Spleen (tissue), 11 donors: ENCODE measurements at regions not wholly inside any gene's neighbourhood (a gene's known extent, or its start where the extent isn't known, plus 50 kb on each side); places are given as distances from the start of the nearest gene placed in this dataset.
"Not testable (repeated sequence)": the region's sequence is repeated elsewhere in the genome, so short reads cannot be mapped to it uniquely, and the experiment has no call there.

Experiments used
- DNase-seq: peaks from one replicate; pipeline ENCODE4 v3.0.0-alpha.2; 2020
- H3K27ac ChIP-seq, 8 donors: fragments of 200-600 bp; sonication (generic) in 7 of 8; 1 replicate in 4 of 8; 2 replicates in 4 of 8; pipeline versions ENCODE4 v1.5.0 to v1.8.0; 2016 to 2021; ENCODE audit warnings: inconsistent platforms in 4 of 8, mild to moderate bottlenecking in 4 of 8, moderate library complexity in 1 of 8
- H3K27me3 ChIP-seq, 7 donors: fragments of 200-600 bp; sonication (generic) in 6 of 7; replicated peaks in 1 of 7; 1 replicate in 4 of 7; 2 replicates in 3 of 7; pipeline versions ENCODE4 v1.5.0 to v1.8.0; 2016 to 2021; ENCODE audit warnings: inconsistent platforms in 3 of 7, mild to moderate bottlenecking in 1 of 7
- H3K36me3 ChIP-seq, 6 donors: fragments of 200-600 bp; sonication (generic) in 5 of 6; 1 replicate in 4 of 6; 2 replicates in 2 of 6; pipeline versions ENCODE4 v1.5.0 to v1.8.0; 2016 to 2021; ENCODE audit warnings: inconsistent platforms in 2 of 6
- H3K4me1 ChIP-seq, 6 donors: fragments of 200-600 bp; sonication (generic) in 5 of 6; 1 replicate in 3 of 6; 2 replicates in 3 of 6; pipeline versions ENCODE4 v1.5.0 to v1.8.0; 2016 to 2021; ENCODE audit warnings: inconsistent platforms in 3 of 6
- H3K4me3 ChIP-seq, 8 donors: fragments of 200-600 bp; sonication (generic) in 7 of 8; 1 replicate in 4 of 8; 2 replicates in 4 of 8; pipeline versions ENCODE4 v1.5.0 to v1.8.0; 2016 to 2021; ENCODE audit warnings: inconsistent platforms in 4 of 8, mild to moderate bottlenecking in 4 of 8, moderate library complexity in 2 of 8
- H3K9me3 ChIP-seq, 8 donors: fragments of 200-600 bp; sonication (generic) in 7 of 8; 1 replicate in 4 of 8; 2 replicates in 4 of 8; pipeline versions ENCODE4 v1.5.0 to v1.8.0; 2016 to 2021; ENCODE audit warnings: inconsistent platforms in 4 of 8
- CTCF ChIP-seq, 11 experiments: fragments of 200-600 bp in 7 of 11; fragments of 450-650 bp in 4 of 11; sonication (generic) in 4 of 11; IDR thresholded peaks in 8 of 11; conservative IDR thresholded peaks in 3 of 11; 1 replicate in 7 of 11; 2 replicates in 4 of 11; pipeline versions ENCODE4 v1.4.0 to v1.8.0; 2016 to 2021; ENCODE audit warnings: antibody characterized with exemption in 11 of 11, inconsistent platforms in 4 of 11, mild to moderate bottlenecking in 1 of 11
- POLR2A ChIP-seq, 3 donors: fragments of 450-650 bp; IDR thresholded peaks; one replicate each; pipeline ENCODE4 v1.5.1; 2017; ENCODE audit warnings: antibody characterized with exemption in 3 of 3, mild to moderate bottlenecking in 1 of 3
- POLR2AphosphoS5 ChIP-seq, 3 donors: sonication (generic); formaldehyde crosslinking; IDR thresholded peaks; one replicate each; pipeline ENCODE4 v1.5.1; 2017; ENCODE audit warnings: antibody characterized with exemption in 3 of 3
- WGBS, 5 donors: extraction: QIAGEN DNeasy Blood & Tissue Kit in 3 of 5; methylation state at CpG; one replicate each; pipeline versions ENCODE4 v1.1.5 to v1.1.7; 2013 to 2018; 5-methylcytosine and 5-hydroxymethylcytosine counted together
- intact Hi-C: fragments of 100-400 bp; cut with DNase I; formaldehyde crosslinking; loops from one replicate; pipeline ENCODE4 v1.15.0; 2023; ENCODE audit warnings: low total_unique reads
- donor health status: healthy with polysubstance abuse.
- donor health status: DM: no; HTN: no; CAD: no; lungs with moderate emphysema.
- donor health status: DM: no; HTN: no; CAD: no.
- donor health status: Bipolar disorder and iron deficiency.
- donor health status: healthy.
- donor health status: DM: no; HTN: no; CAD: no.
- donor health status: DM: yes; HTN: yes; CAD: no.

- H3K4me3 ChIP-seq = no peak overlapping the region
Measured at GRCh38 chr12:131235871-131236271, 282.2 kb downstream of the ADGRD1 start.

GRCh38 chr12:131239384-131240094 lies 285.8 kb downstream of the ADGRD1 start:
- no peak for DNase-seq
- intact Hi-C loops = no loop called here
- 61 to 72% (median 65%) methylated on average over 7 of the region's 7 CpGs for WGBS, 5 donors

More at GRCh38 chr12:131235871-131236271, 282.2 kb downstream of the ADGRD1 start:
- Histone ChIP-seq H3K9me3 (peaks cover 0 to 9% (median 5%) of the 10 kb centered on the region in 8 donors), H3K4me1 (peaks cover 0 to 4% (median 0%) of the 10 kb centered on the region in 6 donors), H3K36me3 (no peaks in the 10 kb centered on the region), H3K27me3 (no peaks in the 10 kb centered on the region), H3K27ac (no peak overlapping the region)
- no peak for TF ChIP-seq CTCF (IDR thresholded peaks at IDR 0.05 in 8 of 11, conservative IDR thresholded peaks at IDR 0.05 in 3 of 11)
- TF ChIP-seq POLR2AphosphoS5 (IDR thresholded peaks at IDR 0.05) = no peak
- TF ChIP-seq POLR2A (IDR thresholded peaks at IDR 0.05) = no peak
- DNase-seq = peak; percentile 58
- WGBS, 5 donors = 81 to 92% (median 86%) methylated on average over 12 of the region's 12 CpGs
- intact Hi-C loops = no loop called here

GRCh38 chr12:131241517-131241916 lies 287.8 kb downstream of the ADGRD1 start:
- Histone ChIP-seq H3K4me3 (no peak overlapping the region), H3K27me3 (peaks cover 0 to 13% (median 0%) of the 10 kb centered on the region in 7 donors), H3K4me1 (no peaks in the 10 kb centered on the region), H3K9me3 (peaks cover 0 to 10% (median 0%) of the 10 kb centered on the region in 8 donors), H3K36me3 (no peaks in the 10 kb centered on the region), H3K27ac (no peak overlapping the region)
- TF ChIP-seq POLR2AphosphoS5 (IDR thresholded peaks at IDR 0.05) (no peak), POLR2A (IDR thresholded peaks at IDR 0.05) (no peak), CTCF (IDR thresholded peaks at IDR 0.05 in 8 of 11, conservative IDR thresholded peaks at IDR 0.05 in 3 of 11) (no peak)
- intact Hi-C loops = no loop called here
- peak; percentile 37 for DNase-seq

More at GRCh38 chr12:131239384-131240094, 285.8 kb downstream of the ADGRD1 start:
- Histone ChIP-seq H3K27me3 (no peaks in the 10 kb centered on the region), H3K27ac (no peak overlapping the region), H3K4me1 (no peaks in the 10 kb centered on the region), H3K36me3 (no peaks in the 10 kb centered on the region), H3K4me3 (no peak overlapping the region), H3K9me3 (peaks cover 0 to 10% (median 0%) of the 10 kb centered on the region in 8 donors)
- TF ChIP-seq POLR2AphosphoS5 (IDR thresholded peaks at IDR 0.05) (no peak), CTCF (IDR thresholded peaks at IDR 0.05 in 8 of 11, conservative IDR thresholded peaks at IDR 0.05 in 3 of 11) (no peak), POLR2A (IDR thresholded peaks at IDR 0.05) (no peak)

- Histone ChIP-seq H3K4me1 (no peaks in the 10 kb centered on the region), H3K36me3 (no peaks in the 10 kb centered on the region)
- intact Hi-C loops = no loop called here
Measured at GRCh38 chr12:131242741-131243496, 289.2 kb downstream of the ADGRD1 start.

GRCh38 chr12:131244157-131244688 lies 290.5 kb downstream of the ADGRD1 start:
- H3K4me1 ChIP-seq, intact Hi-C loops, H3K4me3 ChIP-seq, H3K36me3 ChIP-seq, H3K27ac ChIP-seq: not testable (repeated sequence)
- H3K27me3 ChIP-seq = peaks cover 0 to 21% (median 0%) of the 10 kb centered on the region in 7 donors
- WGBS, 5 donors = 53 to 87% (median 81%) methylated on average over 3 to 9 of the region's 15 CpGs; no CpG with 5 or more reads in 1 of the 5 donors
- peak; percentile 64 for DNase-seq
- H3K9me3 ChIP-seq = peaks cover 0 to 10% (median 0%) of the 10 kb centered on the region in 8 donors

More at GRCh38 chr12:131242741-131243496, 289.2 kb downstream of the ADGRD1 start:
- no peak overlapping the region for H3K27ac ChIP-seq
- H3K9me3 ChIP-seq = peaks cover 0 to 10% (median 0%) of the 10 kb centered on the region in 8 donors
- no peak overlapping the region for H3K4me3 ChIP-seq
- 80 to 88% (median 87%) methylated on average over 5 of the region's 5 CpGs for WGBS, 5 donors
- TF ChIP-seq CTCF (IDR thresholded peaks at IDR 0.05 in 8 of 11, conservative IDR thresholded peaks at IDR 0.05 in 3 of 11) = no peak
- no peak for TF ChIP-seq POLR2A (IDR thresholded peaks at IDR 0.05)
- TF ChIP-seq POLR2AphosphoS5 (IDR thresholded peaks at IDR 0.05) = no peak
- peaks cover 0 to 16% (median 0%) of the 10 kb centered on the region in 7 donors for H3K27me3 ChIP-seq
- peak; percentile 29 for DNase-seq

GRCh38 chr12:131245161-131245560 lies 291.5 kb downstream of the ADGRD1 start:
- 74 to 92% (median 79%) methylated on average over 2 to 8 of the region's 8 CpGs for WGBS, 5 donors
- peak; percentile 71 for DNase-seq
- H3K4me3 ChIP-seq, H3K36me3 ChIP-seq, intact Hi-C loops, H3K27ac ChIP-seq, H3K4me1 ChIP-seq: not testable (repeated sequence)
- peaks cover 0 to 10% (median 0%) of the 10 kb centered on the region in 8 donors for H3K9me3 ChIP-seq
- peaks cover 0 to 21% (median 0%) of the 10 kb centered on the region in 7 donors for H3K27me3 ChIP-seq
